Brain pericyte (primary cell): ENCODE measurements at regions not wholly inside any gene's neighbourhood (a gene's known extent, or its start where the extent isn't known, plus 50 kb on each side); places are given as distances from the start of the nearest gene placed in this dataset.

Experiments
- DNase-seq: peaks from one replicate; pipeline ENCODE4 v3.0.0-alpha.2; 2012; ENCODE audit warnings: low read depth, low spot score

DNA sequence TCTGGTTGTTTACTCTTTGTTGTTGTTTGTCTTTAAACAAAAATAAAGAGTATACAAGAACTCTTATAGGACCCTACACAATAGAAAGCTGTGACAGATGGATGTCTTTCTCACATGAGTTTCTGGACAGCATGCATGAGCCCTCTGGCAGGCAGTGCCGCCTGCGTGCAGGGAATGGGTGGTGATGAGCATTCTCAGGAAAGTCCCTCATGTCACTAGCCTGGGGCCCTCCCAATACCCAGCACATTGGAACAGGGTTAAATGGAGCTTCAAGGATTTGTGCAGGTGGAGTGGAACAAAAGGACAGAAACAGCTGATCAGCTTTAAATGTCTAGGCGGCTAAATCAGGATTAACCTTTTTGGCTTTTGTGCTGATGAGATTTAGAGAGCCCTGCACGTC is 181.0 kb upstream of the CD180 start:
- no peak for DNase-seq

DNA sequence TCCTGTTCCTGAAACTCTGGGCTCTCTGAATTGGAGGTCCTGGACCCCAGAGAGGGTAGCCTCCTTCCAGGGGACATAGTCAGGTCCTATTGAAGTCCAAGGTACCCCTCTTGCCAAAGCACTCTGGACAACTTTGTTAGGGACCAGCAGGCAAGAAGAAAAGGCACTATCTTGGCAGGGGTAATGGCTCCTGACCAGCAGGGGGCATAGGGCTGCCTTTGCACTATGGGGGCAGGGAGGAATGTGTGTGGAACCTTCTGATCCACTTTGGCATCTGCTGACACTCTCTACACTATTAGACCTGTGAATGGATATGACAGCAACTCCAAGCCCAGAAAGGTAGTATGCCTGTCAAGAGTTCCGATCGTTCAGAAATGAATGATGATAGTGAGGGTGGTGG is 179.0 kb upstream of the CD180 start:
- DNase-seq = no peak

DNA sequence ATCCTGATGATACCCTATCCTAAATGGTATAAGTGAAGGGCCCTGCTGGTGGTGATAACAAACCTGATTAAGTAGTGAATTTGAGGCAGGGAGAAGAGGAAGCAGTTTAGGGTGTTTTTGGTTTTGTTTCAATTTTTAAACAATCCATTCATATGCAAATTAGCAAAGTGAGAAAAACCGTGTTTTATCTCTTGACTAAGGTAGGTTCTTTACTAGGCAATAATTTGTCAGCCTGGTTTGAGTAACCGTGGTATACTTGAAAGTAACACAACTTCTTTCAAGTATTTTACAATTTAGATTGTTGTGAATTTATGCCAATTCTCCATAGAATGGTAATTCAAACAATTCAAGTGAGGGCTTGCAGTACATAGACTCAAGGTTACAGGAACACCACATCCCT is 177.8 kb upstream of the CD180 start:
- DNase-seq = no peak

DNA sequence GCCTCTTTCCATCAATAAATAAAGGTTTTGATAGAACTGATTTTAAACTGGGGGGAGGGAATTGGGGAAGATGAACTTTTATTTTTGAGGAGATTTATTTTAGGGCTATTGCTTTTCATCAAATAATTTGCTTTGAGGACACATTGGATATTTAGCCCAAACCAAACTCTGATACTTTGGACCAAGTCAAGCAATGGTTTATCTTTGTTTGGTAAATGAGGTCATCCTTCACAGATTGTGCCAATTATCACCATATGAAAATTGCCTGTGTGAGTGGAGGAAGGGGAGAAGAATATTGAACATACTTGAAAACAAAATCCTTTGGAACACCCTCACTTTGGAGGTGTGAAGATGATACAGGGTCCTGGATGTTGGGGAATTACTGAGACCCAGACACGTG is 176.9 kb upstream of the CD180 start:
- DNase-seq = no peak

DNA sequence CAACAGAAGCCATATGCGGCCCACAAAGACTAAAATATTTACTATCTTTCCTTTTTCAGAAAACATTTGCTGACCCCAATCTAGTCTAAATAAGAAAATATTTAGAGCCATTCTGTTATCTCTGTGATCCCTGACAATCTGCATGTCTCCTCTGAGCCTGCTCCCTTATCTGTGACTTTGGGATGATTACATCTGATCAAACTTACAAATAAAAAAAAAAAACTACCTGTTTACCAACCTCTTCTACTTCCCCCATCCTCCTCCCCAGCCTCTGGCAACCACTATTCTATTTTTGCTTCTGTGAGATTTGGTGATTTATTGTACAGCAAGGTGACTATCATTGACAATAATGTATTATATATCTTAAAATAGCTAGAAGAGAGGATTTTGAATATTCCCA is 176.3 kb upstream of the CD180 start:
- DNase-seq = no peak

DNA sequence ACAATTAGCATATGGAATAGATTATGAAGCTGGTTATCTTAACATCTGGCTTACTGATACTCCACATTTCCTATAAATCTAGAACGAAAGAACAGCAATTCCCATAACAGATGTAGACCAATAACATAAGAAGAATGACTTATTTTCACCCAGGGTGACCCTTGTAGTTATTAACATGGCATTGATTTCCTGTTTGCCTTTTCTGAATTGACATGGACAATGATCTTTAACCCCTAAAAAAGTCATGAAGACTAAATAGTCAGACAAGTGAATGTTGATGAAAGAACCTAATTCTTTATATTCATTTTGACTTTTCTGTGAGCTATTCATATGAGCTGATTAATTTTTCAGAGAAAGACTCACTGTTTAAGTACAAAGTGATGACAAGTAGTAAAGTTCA is 175.3 kb upstream of the CD180 start:
- DNase-seq = no peak

DNA sequence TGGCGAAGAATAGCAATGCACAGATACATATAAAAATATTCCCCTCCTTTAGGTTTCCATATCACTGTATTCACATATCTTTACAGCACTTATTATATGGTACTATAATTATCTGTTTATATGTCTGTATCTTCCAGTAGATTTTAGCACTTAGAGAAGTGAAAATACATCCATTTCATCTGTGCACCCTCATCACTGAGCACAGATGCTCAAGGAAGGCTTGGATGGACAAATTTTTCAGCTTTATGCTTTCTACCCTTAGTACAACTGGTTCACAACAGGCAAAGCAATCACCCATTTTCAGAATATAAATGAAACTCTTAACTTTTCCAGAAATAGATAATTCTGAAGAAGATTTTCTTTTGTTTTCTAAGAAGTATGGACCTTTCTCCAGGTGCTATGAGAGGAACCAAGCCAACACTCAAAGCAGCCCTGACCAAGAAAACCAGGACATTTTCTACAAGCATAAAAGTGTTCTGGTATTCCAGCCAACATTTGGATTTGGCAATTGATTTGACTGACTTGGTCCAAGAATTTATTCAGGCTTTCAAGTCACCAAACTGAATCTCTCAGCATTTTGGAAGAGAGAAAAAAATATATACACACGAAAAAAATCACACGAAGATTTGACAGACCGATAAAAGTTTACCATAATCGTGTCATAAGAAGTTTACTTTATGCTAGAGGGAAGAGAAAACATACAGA is 170.2 kb upstream of the CD180 start:
- no peak for DNase-seq

DNA sequence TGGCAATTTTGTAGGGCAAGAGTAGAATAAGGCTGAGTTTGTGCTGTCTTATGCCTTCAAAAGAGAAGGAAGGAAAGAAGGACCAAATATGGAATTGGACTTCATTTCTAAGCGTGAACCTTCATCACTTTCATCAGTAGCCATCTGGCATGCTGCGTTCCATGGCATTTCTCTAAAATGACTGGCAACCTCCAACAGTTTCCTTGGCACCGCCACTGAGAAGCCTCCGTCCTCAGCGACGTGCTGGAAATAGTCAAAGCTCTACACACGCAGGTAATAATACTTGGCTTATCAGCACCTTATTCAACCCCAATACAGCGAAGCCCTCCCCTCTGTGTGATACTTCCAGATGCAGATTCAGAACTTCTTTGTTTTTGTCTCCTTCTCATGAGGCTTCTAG is 169.7 kb upstream of the CD180 start:
- DNase-seq = no peak

DNA sequence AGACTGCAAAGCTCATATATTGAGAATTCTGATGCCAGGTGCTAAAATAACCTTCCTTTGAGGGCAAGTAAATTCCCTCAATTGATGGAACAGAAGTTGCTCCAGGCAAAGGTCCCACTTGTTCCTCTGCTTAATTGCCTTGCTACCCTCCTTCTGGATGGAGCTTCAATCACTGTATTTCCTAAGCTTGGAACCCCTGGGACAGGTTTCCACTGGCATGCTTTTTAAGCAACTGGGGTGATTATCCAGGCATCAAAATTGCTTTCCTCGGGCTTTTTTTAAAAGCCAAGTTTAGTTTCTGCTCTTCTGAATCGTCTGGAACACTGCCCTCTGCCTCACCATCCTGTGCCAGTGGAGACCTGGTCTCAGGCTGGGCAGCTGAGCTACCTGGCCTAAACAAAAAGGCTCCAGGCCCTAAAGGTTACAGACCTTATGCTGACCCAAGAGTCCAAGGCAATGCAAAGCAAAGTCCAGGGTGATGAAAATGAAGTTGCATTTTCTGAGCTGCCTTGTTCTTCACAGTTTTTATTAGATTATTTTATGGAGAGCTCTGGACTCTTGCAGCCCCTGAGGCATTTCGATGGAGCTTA is 167.9 kb upstream of the CD180 start:
- no peak for DNase-seq

DNA sequence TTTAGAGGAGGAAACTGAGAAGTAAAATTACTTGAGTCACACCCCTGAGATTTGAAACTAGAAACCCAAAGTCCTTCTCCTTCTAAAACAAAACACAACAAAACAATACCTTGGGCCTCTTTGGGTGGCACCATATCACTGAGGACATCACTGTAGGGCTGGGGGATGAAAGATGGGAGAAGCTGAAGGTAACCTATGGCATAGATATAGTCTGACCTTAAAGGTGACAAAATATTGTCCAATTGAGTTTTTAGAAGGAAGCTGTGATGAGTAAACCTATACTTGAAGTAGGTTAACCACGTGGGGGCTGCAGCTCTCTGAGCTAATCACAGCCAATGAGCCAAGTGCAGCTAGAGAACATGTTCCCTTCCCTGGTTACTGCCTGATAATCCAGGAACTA is 167.4 kb upstream of the CD180 start:
- no peak for DNase-seq

DNA sequence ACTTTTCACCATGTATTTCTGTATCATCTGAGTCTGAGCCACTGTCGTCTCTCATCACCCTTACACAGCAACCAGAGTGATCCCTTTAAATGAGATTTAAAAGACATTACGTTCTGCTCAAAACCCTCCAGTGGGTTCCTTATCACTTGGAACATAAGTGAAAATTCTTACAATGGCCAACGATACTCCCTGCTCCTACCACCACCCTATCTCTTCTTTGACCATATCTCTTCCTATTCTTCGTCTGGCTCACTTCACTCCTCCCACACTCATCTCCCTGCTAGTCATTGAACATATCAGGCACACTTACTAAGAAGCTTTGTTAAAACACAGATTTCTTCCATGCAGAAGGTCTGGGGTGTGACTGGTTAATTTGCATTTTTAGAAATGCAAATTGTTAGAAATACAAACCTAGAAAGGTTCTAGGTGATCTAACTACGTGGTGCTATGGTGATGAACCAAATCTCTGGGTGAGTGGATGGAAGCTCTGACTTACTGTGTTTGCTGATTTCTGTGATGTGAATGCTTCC is 166.6 kb upstream of the CD180 start:
- no peak for DNase-seq

DNA sequence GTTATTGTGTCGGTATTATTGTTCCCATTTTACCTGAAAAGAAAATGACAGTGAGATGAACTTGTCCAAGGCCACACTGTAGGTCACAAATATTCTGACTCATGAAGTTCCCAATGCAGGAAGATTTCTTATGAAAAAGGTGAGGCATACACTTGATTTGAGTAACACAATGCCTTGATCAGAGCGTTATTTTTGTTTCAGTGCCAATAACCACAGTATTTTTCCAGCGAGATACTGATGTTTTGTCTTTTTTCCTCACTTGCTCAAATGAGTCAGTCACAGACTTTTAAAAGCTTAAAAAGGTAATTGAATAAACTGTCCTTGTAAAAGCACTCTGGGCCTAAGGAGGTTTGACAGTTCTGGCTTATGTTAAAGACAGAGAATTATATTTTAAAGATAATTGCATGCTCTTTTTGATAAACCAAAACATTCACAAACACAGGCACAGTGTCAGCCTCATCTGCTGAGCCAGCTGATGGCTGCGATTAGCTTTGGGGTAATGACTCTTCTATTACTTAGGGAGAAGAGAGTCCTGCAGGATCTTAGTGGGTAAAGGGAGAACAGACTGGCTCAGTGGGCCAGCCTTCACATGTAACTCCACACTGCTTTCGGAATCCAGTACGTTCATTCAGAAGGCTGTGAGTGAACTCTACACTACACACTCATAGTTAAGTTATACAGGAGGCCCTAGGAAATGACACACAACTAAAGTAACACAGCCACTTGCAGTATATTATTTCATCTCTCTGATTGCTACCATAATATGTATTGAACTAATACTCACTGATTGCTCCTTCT is 165.5 kb upstream of the CD180 start:
- no peak for DNase-seq

DNA sequence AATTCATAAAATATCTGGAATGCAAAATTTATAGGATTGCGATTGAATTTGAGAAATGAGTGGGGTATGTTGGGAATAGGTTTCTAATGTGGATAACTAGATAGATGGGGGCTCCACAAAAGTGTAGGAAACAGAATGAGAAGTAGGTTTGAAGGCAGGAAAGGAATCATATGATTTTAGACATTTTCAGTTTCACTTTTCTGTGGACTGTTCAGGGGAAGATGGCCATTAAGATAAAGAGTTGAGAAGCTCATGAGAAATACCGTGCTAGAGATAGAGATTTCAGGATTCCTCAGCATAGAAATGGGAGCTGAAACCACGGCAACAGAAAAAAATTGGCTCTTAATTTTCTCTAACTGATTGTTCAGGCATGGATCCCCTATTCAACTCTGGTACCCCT is 163.4 kb upstream of the CD180 start:
- DNase-seq = no peak

DNA sequence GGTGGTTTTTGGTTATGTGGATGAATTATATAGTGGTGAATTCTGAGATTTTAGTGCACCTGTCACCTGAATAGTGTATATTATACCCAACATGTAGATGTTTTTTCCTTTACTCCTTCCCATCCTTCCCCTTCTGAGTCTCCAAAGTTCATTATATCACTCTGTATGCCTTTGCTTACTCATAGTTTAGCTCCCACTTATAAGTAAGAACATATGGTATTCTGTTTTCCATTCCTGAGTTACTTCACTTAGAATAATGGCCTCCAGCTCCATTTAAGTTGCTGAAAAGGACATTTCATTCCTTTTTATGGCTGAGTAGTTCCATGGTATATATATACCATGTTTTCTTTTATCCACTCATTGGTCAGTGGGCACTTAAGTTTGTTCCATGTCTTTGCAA is 161.6 kb upstream of the CD180 start:
- no peak for DNase-seq

DNA sequence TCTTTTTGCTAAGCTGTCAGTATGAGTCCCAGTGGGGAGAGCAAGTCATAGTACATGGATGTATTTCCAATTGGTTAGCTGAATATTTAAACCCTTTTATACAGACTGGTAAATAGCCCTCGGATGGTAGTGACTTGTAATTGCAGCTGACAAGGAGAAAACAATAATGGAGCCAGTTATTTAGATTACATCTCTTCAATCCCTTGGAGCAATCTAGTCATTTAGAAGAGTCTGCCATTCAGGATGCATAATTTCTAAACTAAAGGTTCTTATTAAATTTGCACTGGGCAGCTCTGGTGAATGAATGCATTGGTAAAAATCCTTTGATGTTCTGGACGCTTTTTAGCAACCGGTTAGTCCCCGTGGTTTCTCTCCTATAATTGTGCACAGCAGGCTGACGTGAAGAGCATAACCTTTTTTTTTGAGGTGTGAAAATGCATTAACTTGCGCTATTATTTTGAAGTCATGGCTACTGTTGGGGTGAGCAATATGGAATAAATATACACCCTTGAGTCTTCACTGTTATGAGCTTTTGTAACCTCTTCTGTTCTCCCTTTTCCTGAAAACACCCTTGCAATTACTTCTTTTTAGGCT is 158.6 kb upstream of the CD180 start:
- DNase-seq = no peak

DNA sequence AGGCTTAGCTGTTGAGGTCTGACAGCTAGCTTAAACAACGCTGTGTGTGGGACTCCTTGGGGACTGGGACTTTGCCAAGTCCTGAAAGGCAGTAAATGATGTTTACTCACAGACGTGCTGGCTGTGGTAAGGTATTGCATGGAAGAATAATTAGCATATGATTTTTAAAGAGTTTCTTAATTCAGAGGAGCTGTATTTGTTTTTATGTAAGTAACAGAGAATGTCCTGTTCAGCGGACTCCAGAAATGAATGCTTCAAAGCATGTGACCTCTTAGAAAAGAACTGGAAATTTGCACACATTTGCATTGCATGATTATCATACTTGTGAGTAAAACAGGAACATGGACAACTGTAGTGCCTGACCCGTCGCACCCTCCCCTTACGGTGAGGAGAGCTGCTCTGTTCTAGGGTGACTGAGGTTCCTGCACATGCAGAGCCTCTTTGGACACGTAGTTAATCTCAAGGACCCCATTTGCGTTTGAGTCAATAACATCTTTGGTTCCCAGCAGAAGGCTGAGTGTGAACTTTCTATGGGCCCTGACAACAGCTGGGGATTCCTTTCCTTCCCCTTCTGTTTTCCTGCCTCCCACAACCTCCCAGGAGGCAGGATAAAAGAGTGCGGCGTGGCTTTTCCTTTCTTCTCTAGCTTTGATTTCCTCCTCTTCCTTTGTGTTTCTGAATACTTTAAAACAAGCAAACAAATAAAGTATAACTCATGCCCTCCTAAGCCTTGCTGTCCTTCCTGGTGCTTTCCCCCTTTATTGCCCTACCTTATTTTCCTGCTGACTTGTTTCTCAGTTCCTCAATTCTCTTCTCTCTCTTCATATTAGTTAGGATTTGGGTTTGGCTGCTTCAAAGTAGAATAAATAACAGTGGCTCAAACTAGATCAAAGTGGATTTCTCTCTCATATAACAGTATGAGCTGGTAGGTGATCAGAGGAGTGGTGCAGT is 157.2 kb upstream of the CD180 start:
- DNase-seq = no peak

DNA sequence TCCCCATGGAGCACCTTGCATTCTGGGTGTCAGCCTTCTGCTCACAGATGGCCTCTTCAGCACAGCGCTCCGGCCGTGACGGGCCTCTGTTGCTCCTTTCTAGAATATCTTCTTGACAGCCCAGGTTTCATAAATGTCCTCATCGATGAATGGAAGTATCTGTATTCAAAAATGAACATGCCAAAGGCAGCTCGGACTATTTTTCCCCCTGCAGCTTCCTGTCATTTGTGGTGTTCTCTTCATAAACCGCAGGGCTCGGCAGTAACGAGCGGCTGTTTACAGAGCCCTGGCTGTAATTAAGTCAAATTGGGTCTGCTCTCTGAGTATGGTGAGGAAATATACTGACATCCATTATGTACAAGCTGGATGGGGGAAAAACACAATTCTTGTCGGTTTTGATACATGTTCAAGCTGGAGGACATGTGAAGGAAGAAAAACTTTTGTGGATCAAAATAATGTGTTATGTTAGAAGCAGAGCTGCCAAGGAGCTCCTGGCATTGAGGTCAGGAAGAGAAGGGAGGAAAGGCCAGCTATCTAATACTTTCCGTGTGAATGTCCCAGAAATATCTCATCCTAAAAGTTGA is 154.1 kb upstream of the CD180 start:
- no peak for DNase-seq

DNA sequence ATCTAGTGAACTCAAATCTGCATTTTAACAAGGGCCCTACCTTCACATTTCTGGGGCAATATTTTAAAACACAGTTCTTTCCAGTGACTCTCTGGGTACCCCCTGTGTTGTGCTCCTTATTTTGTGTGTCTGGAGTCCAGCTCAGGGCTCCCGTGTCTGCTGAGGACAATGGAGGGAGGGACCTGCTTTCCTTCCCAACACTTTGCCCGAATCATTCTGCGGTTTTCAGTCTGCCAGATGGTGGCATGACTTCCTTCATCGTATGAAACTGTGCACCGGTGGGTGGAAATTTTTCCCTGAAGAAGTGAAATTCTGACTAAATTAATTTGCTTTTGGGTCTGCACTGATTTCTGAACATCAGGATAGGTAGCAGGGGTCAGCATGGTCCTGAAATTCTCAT is 153.6 kb upstream of the CD180 start:
- no peak for DNase-seq

DNA sequence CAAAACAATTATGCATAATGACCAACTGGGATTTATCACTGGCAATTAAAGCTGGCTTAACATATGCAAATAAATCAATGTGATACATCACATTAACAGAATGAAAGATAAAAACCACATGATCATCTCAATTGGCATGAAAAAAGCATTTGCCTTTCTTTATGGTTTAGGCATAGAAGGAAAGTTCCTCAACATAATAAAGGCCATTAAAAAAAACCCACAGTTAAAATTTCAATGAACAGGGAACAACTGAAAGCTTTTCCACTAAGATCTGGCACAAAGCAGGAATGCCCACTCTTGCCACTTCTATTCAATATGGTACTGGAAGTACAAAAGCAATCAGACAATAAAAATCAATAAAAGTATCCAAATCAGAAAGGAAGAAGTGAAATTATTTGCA is 151.2 kb upstream of the CD180 start:
- no peak for DNase-seq

DNA sequence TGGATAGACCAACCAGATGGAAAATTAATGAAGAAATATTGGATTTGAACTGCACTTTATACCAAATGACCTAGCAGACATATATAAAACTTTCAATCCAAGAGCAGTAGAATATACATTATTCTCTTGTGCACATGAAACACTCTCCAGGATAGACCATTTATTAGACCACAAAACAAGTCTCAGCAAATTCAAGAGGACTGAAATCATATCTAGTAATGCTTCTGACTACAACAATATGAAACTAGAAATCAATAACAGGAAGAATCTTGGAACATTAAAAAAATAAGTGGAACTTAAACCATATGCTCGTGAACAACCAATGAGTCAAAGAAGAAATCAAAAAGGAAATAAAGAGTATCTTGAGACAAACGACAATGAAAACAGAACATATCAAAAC is 150.0 kb upstream of the CD180 start:
- DNase-seq = no peak

DNA sequence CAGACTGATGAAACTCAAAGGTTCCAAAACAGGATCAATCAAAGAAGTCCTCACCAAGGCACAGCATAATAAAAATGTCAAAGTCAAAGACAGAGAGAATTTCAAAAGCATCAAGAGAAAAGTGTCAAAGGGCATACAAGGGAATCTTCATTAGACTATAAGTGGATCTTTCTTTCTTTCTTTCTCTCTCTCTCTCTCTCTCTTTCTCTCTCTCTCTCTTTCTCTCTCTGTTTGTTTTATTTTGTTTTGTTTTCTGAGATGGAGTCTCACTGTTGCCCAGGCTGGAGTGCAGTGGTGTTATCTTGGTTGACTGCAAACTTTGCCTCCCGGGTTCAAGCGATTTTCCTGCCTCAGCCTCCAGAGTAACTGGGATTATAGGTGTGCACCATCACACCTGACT is 148.3 kb upstream of the CD180 start:
- no peak for DNase-seq
